Natural killer cell (primary cell): ENCODE measurements at regions not wholly inside any gene's neighbourhood (a gene's known extent, or its start where the extent isn't known, plus 50 kb on each side); places are given as distances from the start of the nearest gene placed in this dataset.

Experiments used
- ATAC-seq, 3 donors: fragments of 150-1000 bp in 2 of 3; fragments of 200-7000 bp in 1 of 3; cut with Tn5 transposase; 1 replicate in 1 of 3; 2 replicates in 2 of 3; pipeline ENCODE4 v1.10.0; 2021; ENCODE audit warnings: mild to moderate bottlenecking in 2 of 3, moderate library complexity in 2 of 3
- DNase-seq, 2 donors: peaks; one replicate each; pipeline versions ENCODE4 v3.0.0 to v3.0.0-alpha.2; 2013 to 2021; ENCODE audit warnings: mixed read lengths in 1 of 2
- H3K27ac ChIP-seq: one replicate; pipeline ENCODE4 v1.5.1; 2013; ENCODE audit warnings: mild to moderate bottlenecking, low read length
- H3K27me3 ChIP-seq: one replicate; pipeline ENCODE4 v1.6.1; 2013; ENCODE audit warnings: low read length; ENCODE audit not compliant: control insufficient read depth, insufficient read depth
- H3K36me3 ChIP-seq: one replicate; pipeline ENCODE4 v1.6.1; 2013; ENCODE audit warnings: low read length; ENCODE audit not compliant: control insufficient read depth, insufficient read depth
- H3K4me1 ChIP-seq: one replicate; pipeline ENCODE4 v1.6.1; 2013; ENCODE audit warnings: low read length; ENCODE audit not compliant: control insufficient read depth, insufficient read depth
- H3K4me3 ChIP-seq: one replicate; pipeline ENCODE4 v1.5.1; 2013; ENCODE audit warnings: low read length
- H3K9me3 ChIP-seq: one replicate; pipeline ENCODE4 v1.6.1; 2013; ENCODE audit warnings: low read length; ENCODE audit not compliant: control insufficient read depth, insufficient read depth
- H3K27ac Mint-ChIP-seq, 2 donors: one replicate each; pipeline ENCODE4 v1.8.0; 2022; ENCODE audit warnings: mild to moderate bottlenecking in 2 of 2, mixed read lengths in 2 of 2, moderate library complexity in 1 of 2
- H3K27me3 Mint-ChIP-seq, 2 donors: one replicate each; pipeline ENCODE4 v1.8.0; 2022; ENCODE audit warnings: low read depth in 2 of 2, mixed read lengths in 2 of 2
- H3K36me3 Mint-ChIP-seq: one replicate; pipeline ENCODE4 v1.8.0; 2022; ENCODE audit warnings: mixed read lengths
- H3K4me1 Mint-ChIP-seq, 2 donors: one replicate each; pipeline ENCODE4 v1.8.0; 2022; ENCODE audit warnings: mixed read lengths in 2 of 2
- H3K4me3 Mint-ChIP-seq: one replicate; pipeline ENCODE4 v1.8.0; 2022; ENCODE audit warnings: mild to moderate bottlenecking, moderate library complexity, mixed read lengths
- H3K9me3 Mint-ChIP-seq, 2 donors: one replicate each; pipeline ENCODE4 v1.8.0; 2022; ENCODE audit warnings: mixed read lengths in 2 of 2
- CTCF ChIP-seq: fragments of 200-600 bp; IDR thresholded peaks from one replicate; pipeline ENCODE4 v1.8.0; 2022; ENCODE audit warnings: antibody characterized with exemption
- WGBS: methylation state at CpG from one replicate; pipeline ENCODE4 v1.1.7; 2013; ENCODE audit warnings: missing lambda C conversion rate; ENCODE audit not compliant: insufficient coverage; 5-methylcytosine and 5-hydroxymethylcytosine counted together
- intact Hi-C: fragments of 100-400 bp; cut with micrococcal nuclease; formaldehyde crosslinking; loops from one replicate; pipeline ENCODE4 v1.14.2; 2022

DNA sequence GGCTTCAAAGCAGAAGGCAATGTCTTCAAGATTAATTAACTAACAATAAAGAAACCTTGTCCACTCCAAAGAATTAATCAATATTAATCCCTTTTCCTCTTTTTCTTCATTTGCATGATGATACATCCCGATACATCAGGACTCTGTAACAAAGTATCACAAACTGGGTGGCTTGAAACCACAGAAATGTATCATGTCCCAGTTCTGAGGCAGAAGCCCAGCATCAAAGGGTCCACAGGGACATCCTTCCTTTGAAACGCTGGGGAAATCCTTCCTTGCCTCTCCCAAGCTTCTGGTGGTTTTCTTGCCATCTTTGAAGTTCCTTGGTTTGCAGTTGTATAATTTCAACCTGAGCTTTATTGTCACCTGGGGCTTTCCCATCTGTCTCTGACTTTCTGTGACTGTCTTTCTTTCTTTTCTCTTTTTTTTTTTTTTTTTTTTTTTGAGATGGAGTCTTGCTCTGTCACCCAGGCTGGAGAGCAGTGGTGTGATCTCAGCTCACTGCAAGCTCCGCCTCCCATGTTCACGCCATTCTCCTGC is 210.2 kb upstream of the ADARB2 start:
- no peaks in the 10 kb centered on the region for H3K36me3 Mint-ChIP-seq
- WGBS = 86% methylated on average over 4 of the region's 4 CpGs
- no peak overlapping the region for H3K4me3 Mint-ChIP-seq
- no peak for TF ChIP-seq CTCF
- no peaks in the 10 kb centered on the region for H3K36me3 ChIP-seq
- H3K27ac Mint-ChIP-seq = no peak overlapping the region
- H3K27me3 ChIP-seq = no peaks in the 10 kb centered on the region
- no peak for ATAC-seq
- H3K27me3 Mint-ChIP-seq = peaks cover 0 to 5% of the 10 kb centered on the region in 2 donors
- H3K4me1 Mint-ChIP-seq = peaks cover 17 to 19% of the 10 kb centered on the region in 2 donors
- H3K27ac ChIP-seq = no peak overlapping the region
- peaks cover 0 to 2% of the 10 kb centered on the region in 2 donors for H3K9me3 Mint-ChIP-seq
- DNase-seq = peak in 1 of 2 donors; percentile 43
- peaks cover 14% of the 10 kb centered on the region for H3K4me1 ChIP-seq
- intact Hi-C loops = no loop called here
- H3K9me3 ChIP-seq = no peaks in the 10 kb centered on the region
- H3K4me3 ChIP-seq = no peak overlapping the region

GRCh38 chr10:1944487-1944886 is 207.2 kb upstream of the ADARB2 start:
- peak overlapping the region; percentile 47 for H3K4me3 Mint-ChIP-seq
- H3K27ac Mint-ChIP-seq = no peak overlapping the region
- no peak for TF ChIP-seq CTCF
- H3K36me3 ChIP-seq = no peaks in the 10 kb centered on the region
- intact Hi-C loops = no loop called here
- H3K9me3 Mint-ChIP-seq = peaks cover 0 to 2% of the 10 kb centered on the region in 2 donors
- H3K4me1 Mint-ChIP-seq = peaks cover 25 to 36% of the 10 kb centered on the region in 2 donors
- H3K4me1 ChIP-seq = peaks cover 31% of the 10 kb centered on the region
- no peaks in the 10 kb centered on the region for H3K27me3 ChIP-seq
- H3K27me3 Mint-ChIP-seq = peaks cover 0 to 5% of the 10 kb centered on the region in 2 donors
- no peak overlapping the region for H3K27ac ChIP-seq
- no peak overlapping the region for H3K4me3 ChIP-seq
- ATAC-seq (no peak), DNase-seq (no peak)
- no peaks in the 10 kb centered on the region for H3K36me3 Mint-ChIP-seq
- no peaks in the 10 kb centered on the region for H3K9me3 ChIP-seq
- WGBS = 84% methylated on average over 11 of the region's 11 CpGs

GRCh38 chr10:1942478-1942877 is 205.2 kb upstream of the ADARB2 start:
- peaks cover 0 to 2% of the 10 kb centered on the region in 2 donors for H3K9me3 Mint-ChIP-seq
- H3K36me3 Mint-ChIP-seq = no peaks in the 10 kb centered on the region
- intact Hi-C loops = no loop called here
- peaks cover 0 to 5% of the 10 kb centered on the region in 2 donors for H3K27me3 Mint-ChIP-seq
- TF ChIP-seq CTCF = no peak
- H3K27me3 ChIP-seq = no peaks in the 10 kb centered on the region
- H3K4me3 ChIP-seq = no peak overlapping the region
- DNase-seq (peak in 1 of 2 donors; percentile 22), ATAC-seq (peak in 1 of 3 donors; percentile 44)
- H3K4me1 ChIP-seq = peaks cover 38% of the 10 kb centered on the region
- H3K36me3 ChIP-seq = no peaks in the 10 kb centered on the region
- peak overlapping the region; percentile 73 to 89 for H3K27ac Mint-ChIP-seq
- peaks cover 40 to 51% of the 10 kb centered on the region in 2 donors for H3K4me1 Mint-ChIP-seq
- peak overlapping the region; percentile 38 for H3K4me3 Mint-ChIP-seq
- no peaks in the 10 kb centered on the region for H3K9me3 ChIP-seq
- WGBS = 30% methylated on average over 6 of the region's 7 CpGs
- peak overlapping the region; percentile 63 for H3K27ac ChIP-seq

DNA sequence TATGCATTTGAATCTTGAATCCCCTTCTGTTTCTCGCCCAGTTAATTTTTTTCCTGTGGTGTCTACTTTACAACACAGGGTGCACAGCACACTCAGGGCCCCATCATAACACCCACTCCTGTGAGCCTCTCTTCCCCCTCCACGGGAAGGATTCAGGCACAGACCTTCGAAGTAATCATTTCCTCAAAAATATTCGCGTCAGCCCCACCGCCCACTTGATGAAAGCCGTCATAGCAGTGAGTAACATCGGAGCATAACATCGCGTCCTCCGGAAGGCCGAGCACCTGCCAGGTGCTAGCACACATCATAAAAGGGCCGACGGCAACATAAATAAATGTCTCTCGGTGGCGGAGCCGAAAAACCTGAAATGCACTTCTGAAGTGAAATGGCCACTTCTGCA is 201.7 kb upstream of the ADARB2 start:
- TF ChIP-seq CTCF = no peak

More for the DNA sequence above, 201.7 kb upstream of the ADARB2 start:
- ATAC-seq = peak in 2 of 3 donors; percentile 2 to 29
- H3K9me3 Mint-ChIP-seq = peaks cover 0 to 2% of the 10 kb centered on the region in 2 donors
- no peaks in the 10 kb centered on the region for H3K36me3 Mint-ChIP-seq
- Histone ChIP-seq H3K27me3 (no peaks in the 10 kb centered on the region), H3K9me3 (peaks cover 5% of the 10 kb centered on the region), H3K36me3 (no peaks in the 10 kb centered on the region), H3K27ac (peak overlapping the region; percentile 77), H3K4me1 (peaks cover 32% of the 10 kb centered on the region), H3K4me3 (no peak overlapping the region)
- intact Hi-C loops = no loop called here
- 33% methylated on average over 17 of the region's 17 CpGs for WGBS
- peak in 1 of 2 donors; percentile 83 for DNase-seq
- no peaks in the 10 kb centered on the region for H3K27me3 Mint-ChIP-seq
- H3K4me1 Mint-ChIP-seq = peaks cover 35 to 43% of the 10 kb centered on the region in 2 donors
- peak overlapping the region; percentile 75 for H3K4me3 Mint-ChIP-seq
- H3K27ac Mint-ChIP-seq = peak overlapping the region; percentile 73 to 81
